GM12878 (cell line): ENCODE measurements at regions not wholly inside any gene's neighbourhood (a gene's known extent, or its start where the extent isn't known, plus 50 kb on each side); places are given as distances from the start of the nearest gene placed in this dataset.

Experiments used
- ATAC-seq: fragments of 200-7000 bp; cut with Tn5 transposase; 3 replicates; pipeline ENCODE4 v1.9.1; 2020; ENCODE audit warnings: mild to moderate bottlenecking, moderate library complexity
- BruUV-seq: library from RNA; stranded (reverse); fragments of 400-500 nt; replicated peaks from 2 replicates; lab custom pipeline; 2021; lab: Mats Ljungman, UMichigan
- CTCF ChIA-PET: fragments of 300-600 bp; sonication (Branson Sonifier 250); formaldehyde crosslinking; extraction: SDS; loops from one replicate; lab custom pipeline; 2021; ENCODE audit warnings: inconsistent platforms; lab: Yijun Ruan, JAX
- POLR2A ChIA-PET: fragments of 350-600 bp; formaldehyde crosslinking; extraction: SDS; loops from one replicate; lab custom pipeline; 2021; ENCODE audit warnings: inconsistent platforms; lab: Charles Lee
- RAD21 ChIA-PET: fragments of 300-600 bp; sonication (Branson Sonifier 250); formaldehyde crosslinking; loops from one replicate; lab custom pipeline; 2023; ENCODE audit warnings: antibody characterized with exemption; ENCODE audit not compliant: unreplicated experiment; lab: Charles Lee
- SMC1A ChIA-PET: fragments of 300-600 bp; sonication (Branson Sonifier 250); formaldehyde crosslinking; loops from one replicate; lab custom pipeline; 2023; ENCODE audit not compliant: unreplicated experiment, uncharacterized antibody; lab: Charles Lee
- DNase-seq: peaks from one replicate; pipeline ENCODE4 v3.0.0-alpha.2; 2011; ENCODE audit warnings: low read depth, low spot score
- FAIRE-seq: peaks from 3 replicates; lab custom pipeline; 2011; peaks lifted over from hg19 to GRCh38; lab: Jason Lieb, UNC
- H2AFZ ChIP-seq: 2 replicates; pipeline ENCODE4 v1.6.0; 2011; ENCODE audit warnings: low read depth, low read length, control low read depth; ENCODE audit not compliant: control insufficient read depth
- H3K27ac ChIP-seq: 2 replicates; pipeline ENCODE4 v1.5.1; 2011; ENCODE audit warnings: control low read depth; ENCODE audit not compliant: control insufficient read depth, insufficient read depth
- H3K27me3 ChIP-seq, 2 experiments: replicated peaks in 1 of 2; 2 replicates each; pipeline versions ENCODE4 v1.6.0 to v1.6.1; 2011; ENCODE audit warnings: low read length in 1 of 2; ENCODE audit not compliant: control insufficient read depth in 2 of 2, insufficient read depth in 2 of 2
- H3K36me3 ChIP-seq, 2 experiments: 2 replicates each; pipeline ENCODE4 v1.5.1; 2011; ENCODE audit warnings: low read length in 1 of 2; ENCODE audit not compliant: control insufficient read depth in 2 of 2, insufficient read depth in 2 of 2
- H3K4me1 ChIP-seq: 2 replicates; pipeline ENCODE4 v1.6.1; 2011; ENCODE audit warnings: mild to moderate bottlenecking, low read length, moderate library complexity, mixed read lengths; ENCODE audit not compliant: control insufficient read depth, insufficient read depth
- H3K4me2 ChIP-seq: 2 replicates; pipeline ENCODE4 v1.6.0; 2011; ENCODE audit warnings: control low read depth; ENCODE audit not compliant: control insufficient read depth, insufficient read depth
- H3K4me3 ChIP-seq: fragments of 200-600 bp; sonication (generic); 2 replicates; pipeline ENCODE4 v1.5.1; 2016
- H3K79me2 ChIP-seq: 2 replicates; pipeline ENCODE4 v1.6.0; 2011; ENCODE audit warnings: low read length; ENCODE audit not compliant: control insufficient read depth, insufficient read depth
- H3K9ac ChIP-seq: 2 replicates; pipeline ENCODE4 v1.8.0; 2011; ENCODE audit warnings: low read length, control low read depth, mixed read lengths; ENCODE audit not compliant: control insufficient read depth, insufficient read depth
- H3K9me3 ChIP-seq: replicated peaks from 3 replicates; pipeline ENCODE4 v1.5.1; 2011; ENCODE audit warnings: mild to moderate bottlenecking, low read length; ENCODE audit not compliant: control insufficient read depth, insufficient read depth
- H4K20me1 ChIP-seq: 2 replicates; pipeline ENCODE4 v1.6.0; 2011; ENCODE audit not compliant: control insufficient read depth, insufficient read depth
- CEBPB ChIP-seq, 2 experiments: fragments of 150-350 bp in 1 of 2; IDR thresholded peaks; 2 replicates each; pipeline ENCODE4 v1.6.1; 2012 to 2014; ENCODE audit warnings: low read depth in 2 of 2, low read length in 2 of 2, borderline replicate concordance in 1 of 2, inconsistent platforms in 1 of 2
- E2F4 ChIP-seq: IDR thresholded peaks from 2 replicates; pipeline ENCODE4 v1.6.1; 2012; ENCODE audit warnings: low read depth, low read length, improper control_type of control experiment
- ETV6 ChIP-seq, 2 experiments: fragments of 450-650 bp in 1 of 2; IDR thresholded peaks in 1 of 2; conservative IDR thresholded peaks in 1 of 2; 2 replicates each; pipeline ENCODE4 v1.6.1; 2014; ENCODE audit warnings: antibody characterized with exemption in 1 of 2, borderline replicate concordance in 1 of 2, low read depth in 1 of 2, mild to moderate bottlenecking in 1 of 2, moderate library complexity in 1 of 2
- MAX ChIP-seq: IDR thresholded peaks from 2 replicates; pipeline ENCODE4 v1.6.1; 2012; ENCODE audit warnings: low read depth, low read length, improper control_type of control experiment
- NFYA ChIP-seq: IDR thresholded peaks from 2 replicates; pipeline ENCODE4 v1.6.1; 2011; ENCODE audit warnings: low read depth, mild to moderate bottlenecking, low read length, improper control_type of control experiment, borderline replicate concordance
- NRF1 ChIP-seq: conservative IDR thresholded peaks from 2 replicates; pipeline ENCODE4 v1.6.1; 2011; ENCODE audit warnings: mild to moderate bottlenecking, low read depth, low read length, improper control_type of control experiment
- YBX1 ChIP-seq: fragments of 450-650 bp; IDR thresholded peaks from 2 replicates; pipeline ENCODE4 v1.6.1; 2016; ENCODE audit warnings: antibody characterized with exemption
- ZNF24 ChIP-seq: fragments of 450-650 bp; IDR thresholded peaks from 2 replicates; pipeline ENCODE4 v1.6.1; 2017; ENCODE audit warnings: antibody characterized with exemption, mild to moderate bottlenecking
- in situ Hi-C: fragments of 300-500 bp; cut with MboI; formaldehyde crosslinking; loops from 9 replicates; pipeline ENCODE4 v1.14.3; 2018; ENCODE audit warnings: mixed read lengths
- intact Hi-C: fragments of 100-400 bp; cut with micrococcal nuclease; formaldehyde crosslinking; loops from one replicate; pipeline ENCODE4 v1.14.2; 2022; ENCODE audit not compliant: unreplicated experiment
- TF ChIP-seq, protein P1 (sequence below): IDR thresholded peaks from 2 replicates; pipeline ENCODE4 v1.6.1; 2011; ENCODE audit warnings: borderline replicate concordance, low read depth, mild to moderate bottlenecking, moderate library complexity, low read length; ENCODE audit not compliant: insufficient read depth, poor library complexity, severe bottlenecking
- TF ChIP-seq, protein P2 (sequence below): fragments of 450-650 bp; formaldehyde crosslinking; IDR thresholded peaks from 2 replicates; pipeline ENCODE4 v1.4.0; 2022; ENCODE audit warnings: mild to moderate bottlenecking, moderate library complexity
- TF ChIP-seq, protein P3 (sequence below): fragments of 450-650 bp; formaldehyde crosslinking; IDR thresholded peaks from 2 replicates; pipeline ENCODE4 v1.5.0; 2022; ENCODE audit warnings: mild to moderate bottlenecking, missing genetic modification characterization
- TF ChIP-seq, protein P4 (sequence below): IDR thresholded peaks from 2 replicates; pipeline ENCODE4 v1.6.1; 2011; ENCODE audit warnings: mild to moderate bottlenecking, low read depth, low read length, moderate library complexity; ENCODE audit not compliant: insufficient replicate concordance

DNA sequence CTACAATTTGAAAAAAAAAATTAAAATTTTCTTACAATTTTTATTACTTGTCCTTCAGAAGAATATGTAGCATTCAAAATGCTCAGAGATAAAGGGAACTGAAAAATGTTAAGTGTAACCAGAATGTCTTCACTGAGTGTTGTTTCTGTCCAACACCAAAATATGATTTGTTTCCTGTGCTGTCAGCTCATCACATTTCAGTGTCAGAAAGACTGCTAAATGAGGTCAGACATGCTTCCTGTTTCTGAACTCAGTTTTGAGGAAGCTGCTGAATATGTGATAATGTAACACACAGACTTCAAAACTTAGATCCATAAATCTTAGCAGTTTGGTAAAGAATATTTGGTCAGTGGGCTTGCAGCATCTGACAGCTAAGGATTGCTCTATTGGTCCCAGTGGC is 1849.7 kb downstream of the PCDH7 start:
- no peaks in the 10 kb centered on the region for H3K4me1 ChIP-seq
- TF ChIP-seq, protein P1, sequence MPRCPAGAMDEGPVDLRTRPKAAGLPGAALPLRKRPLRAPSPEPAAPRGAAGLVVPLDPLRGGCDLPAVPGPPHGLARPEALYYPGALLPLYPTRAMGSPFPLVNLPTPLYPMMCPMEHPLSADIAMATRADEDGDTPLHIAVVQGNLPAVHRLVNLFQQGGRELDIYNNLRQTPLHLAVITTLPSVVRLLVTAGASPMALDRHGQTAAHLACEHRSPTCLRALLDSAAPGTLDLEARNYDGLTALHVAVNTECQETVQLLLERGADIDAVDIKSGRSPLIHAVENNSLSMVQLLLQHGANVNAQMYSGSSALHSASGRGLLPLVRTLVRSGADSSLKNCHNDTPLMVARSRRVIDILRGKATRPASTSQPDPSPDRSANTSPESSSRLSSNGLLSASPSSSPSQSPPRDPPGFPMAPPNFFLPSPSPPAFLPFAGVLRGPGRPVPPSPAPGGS = no peak
- no peak for TF ChIP-seq NFYA
- 0 out of 4 replicates have a peak, but pooled peaks of 1 of the 2 experiments have one; percentile 30 for TF ChIP-seq ETV6 (conservative IDR thresholded peaks at IDR 0.05 in 1 of 2, IDR thresholded peaks at IDR 0.05 in 1 of 2; ENCODE audit: borderline replicate concordance in 1 of 2, low read depth in 1 of 2)
- TF ChIP-seq, protein P2, sequence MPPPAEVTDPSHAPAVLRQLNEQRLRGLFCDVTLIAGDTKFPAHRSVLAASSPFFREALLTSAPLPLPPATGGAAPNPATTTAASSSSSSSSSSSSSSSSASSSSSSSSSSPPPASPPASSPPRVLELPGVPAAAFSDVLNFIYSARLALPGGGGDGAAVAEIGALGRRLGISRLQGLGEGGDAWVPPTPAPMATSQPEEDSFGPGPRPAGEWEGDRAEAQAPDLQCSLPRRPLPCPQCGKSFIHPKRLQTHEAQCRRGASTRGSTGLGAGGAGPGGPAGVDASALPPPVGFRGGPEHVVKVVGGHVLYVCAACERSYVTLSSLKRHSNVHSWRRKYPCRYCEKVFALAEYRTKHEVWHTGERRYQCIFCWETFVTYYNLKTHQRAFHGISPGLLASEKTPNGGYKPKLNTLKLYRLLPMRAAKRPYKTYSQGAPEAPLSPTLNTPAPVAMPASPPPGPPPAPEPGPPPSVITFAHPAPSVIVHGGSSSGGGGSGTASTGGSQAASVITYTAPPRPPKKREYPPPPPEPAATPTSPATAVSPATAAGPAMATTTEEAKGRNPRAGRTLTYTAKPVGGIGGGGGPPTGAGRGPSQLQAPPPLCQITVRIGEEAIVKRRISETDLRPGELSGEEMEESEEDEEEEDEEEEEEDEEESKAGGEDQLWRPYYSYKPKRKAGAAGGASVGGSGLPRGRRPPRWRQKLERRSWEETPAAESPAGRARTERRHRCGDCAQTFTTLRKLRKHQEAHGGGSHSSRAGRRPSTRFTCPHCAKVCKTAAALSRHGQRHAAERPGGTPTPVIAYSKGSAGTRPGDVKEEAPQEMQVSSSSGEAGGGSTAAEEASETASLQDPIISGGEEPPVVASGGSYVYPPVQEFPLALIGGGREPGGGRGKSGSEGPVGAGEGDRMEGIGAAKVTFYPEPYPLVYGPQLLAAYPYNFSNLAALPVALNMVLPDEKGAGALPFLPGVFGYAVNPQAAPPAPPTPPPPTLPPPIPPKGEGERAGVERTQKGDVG (CRISPR knock-in tag) = no peak
- TF ChIP-seq CEBPB (IDR thresholded peaks at IDR 0.05; ENCODE audit: borderline replicate concordance in 1 of 2, low read depth in 2 of 2, low read length in 2 of 2) = no peak
- TF ChIP-seq YBX1 = no peak
- TF ChIP-seq, protein P3, sequence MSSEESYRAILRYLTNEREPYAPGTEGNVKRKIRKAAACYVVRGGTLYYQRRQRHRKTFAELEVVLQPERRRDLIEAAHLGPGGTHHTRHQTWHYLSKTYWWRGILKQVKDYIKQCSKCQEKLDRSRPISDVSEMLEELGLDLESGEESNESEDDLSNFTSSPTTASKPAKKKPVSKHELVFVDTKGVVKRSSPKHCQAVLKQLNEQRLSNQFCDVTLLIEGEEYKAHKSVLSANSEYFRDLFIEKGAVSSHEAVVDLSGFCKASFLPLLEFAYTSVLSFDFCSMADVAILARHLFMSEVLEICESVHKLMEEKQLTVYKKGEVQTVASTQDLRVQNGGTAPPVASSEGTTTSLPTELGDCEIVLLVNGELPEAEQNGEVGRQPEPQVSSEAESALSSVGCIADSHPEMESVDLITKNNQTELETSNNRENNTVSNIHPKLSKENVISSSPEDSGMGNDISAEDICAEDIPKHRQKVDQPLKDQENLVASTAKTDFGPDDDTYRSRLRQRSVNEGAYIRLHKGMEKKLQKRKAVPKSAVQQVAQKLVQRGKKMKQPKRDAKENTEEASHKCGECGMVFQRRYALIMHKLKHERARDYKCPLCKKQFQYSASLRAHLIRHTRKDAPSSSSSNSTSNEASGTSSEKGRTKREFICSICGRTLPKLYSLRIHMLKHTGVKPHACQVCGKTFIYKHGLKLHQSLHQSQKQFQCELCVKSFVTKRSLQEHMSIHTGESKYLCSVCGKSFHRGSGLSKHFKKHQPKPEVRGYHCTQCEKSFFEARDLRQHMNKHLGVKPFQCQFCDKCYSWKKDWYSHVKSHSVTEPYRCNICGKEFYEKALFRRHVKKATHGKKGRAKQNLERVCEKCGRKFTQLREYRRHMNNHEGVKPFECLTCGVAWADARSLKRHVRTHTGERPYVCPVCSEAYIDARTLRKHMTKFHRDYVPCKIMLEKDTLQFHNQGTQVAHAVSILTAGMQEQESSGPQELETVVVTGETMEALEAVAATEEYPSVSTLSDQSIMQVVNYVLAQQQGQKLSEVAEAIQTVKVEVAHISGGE (CRISPR knock-in tag) = no peak
- TF ChIP-seq NRF1 = no peak
- TF ChIP-seq MAX = no peak
- TF ChIP-seq, protein P4, sequence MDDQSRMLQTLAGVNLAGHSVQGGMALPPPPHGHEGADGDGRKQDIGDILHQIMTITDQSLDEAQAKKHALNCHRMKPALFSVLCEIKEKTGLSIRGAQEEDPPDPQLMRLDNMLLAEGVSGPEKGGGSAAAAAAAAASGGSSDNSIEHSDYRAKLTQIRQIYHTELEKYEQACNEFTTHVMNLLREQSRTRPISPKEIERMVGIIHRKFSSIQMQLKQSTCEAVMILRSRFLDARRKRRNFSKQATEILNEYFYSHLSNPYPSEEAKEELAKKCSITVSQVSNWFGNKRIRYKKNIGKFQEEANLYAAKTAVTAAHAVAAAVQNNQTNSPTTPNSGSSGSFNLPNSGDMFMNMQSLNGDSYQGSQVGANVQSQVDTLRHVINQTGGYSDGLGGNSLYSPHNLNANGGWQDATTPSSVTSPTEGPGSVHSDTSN = peak; percentile 61
- no peak for TF ChIP-seq E2F4
- TF ChIP-seq ZNF24 = no peak

More for the DNA sequence above, 1849.7 kb downstream of the PCDH7 start:
- Histone ChIP-seq H3K9me3 (no peaks in the 10 kb centered on the region), H2AFZ (no peak overlapping the region), H3K36me3 (no peaks in the 10 kb centered on the region), H4K20me1 (no peaks in the 10 kb centered on the region), H3K9ac (no peak overlapping the region), H3K79me2 (no peaks in the 10 kb centered on the region), H3K4me2 (no peak overlapping the region), H3K27ac (no peak overlapping the region), H3K27me3 (no peaks in the 10 kb centered on the region), H3K4me3 (no peak overlapping the region)
- no TSS peak for BruUV-seq
- ChIA-PET SMC1A (interaction anchor here (0.8 to 1.2 kb wide), 3 partner anchors 10 to 51 kb away, joined by 3 to 4 read pairs (median 3); no protein-coding TSS in a partner anchor), CTCF (interaction anchor here (1.2 kb wide), 2 partner anchors 9 to 45 kb away, joined by 3 read pairs; no protein-coding TSS in a partner anchor), POLR2A (interaction anchor here (1.4 kb wide), 1 partner anchor 13 kb away, joined by 4 read pairs; no protein-coding TSS in a partner anchor), RAD21 (interaction anchor here (1.3 to 1.5 kb wide), 2 partner anchors 44 to 50 kb away, joined by 3 read pairs; no protein-coding TSS in a partner anchor)
- in situ Hi-C loops (no loop called here), intact Hi-C loops (no loop called here)
- DNase-seq = peak; percentile 45
- peak; percentile 97 for ATAC-seq
- FAIRE-seq = no peak
